GM23338 (cell line): ENCODE measurements at regions not wholly inside any gene's neighbourhood (a gene's known extent, or its start where the extent isn't known, plus 50 kb on each side); places are given as distances from the start of the nearest gene placed in this dataset.
A peak's percentile ranks its signal among the peaks of the same experiment; 100 is the strongest.

Source experiments
- ATAC-seq: fragments of 200-7000 bp; cut with Tn5 transposase; 3 replicates; pipeline ENCODE4 v1.9.1; 2020
- DNase-seq: peaks from one replicate; pipeline ENCODE4 v3.0.0-alpha.2; 2015; ENCODE audit warnings: low spot score
- H2AFZ ChIP-seq: fragments of 200-600 bp; sonication (generic); 2 replicates; pipeline ENCODE4 v1.8.0; 2016; ENCODE audit warnings: antibody characterized with exemption, mild to moderate bottlenecking, moderate library complexity
- H3F3A ChIP-seq: fragments of 200-600 bp; sonication (generic); replicated peaks from 2 replicates; pipeline ENCODE4 v1.8.0; 2017; ENCODE audit warnings: antibody characterized with exemption, mixed run types, low read depth
- H3K27ac ChIP-seq: fragments of 200-600 bp; sonication (generic); 2 replicates; pipeline ENCODE4 v1.6.1; 2016; ENCODE audit warnings: low read depth
- H3K27me3 ChIP-seq: fragments of 200-600 bp; sonication (generic); 2 replicates; pipeline ENCODE4 v1.8.0; 2016; ENCODE audit warnings: mild to moderate bottlenecking, mixed run types, moderate library complexity; ENCODE audit not compliant: insufficient read depth
- H3K36me3 ChIP-seq: fragments of 200-600 bp; sonication (generic); 2 replicates; pipeline ENCODE4 v1.8.0; 2016; ENCODE audit warnings: mild to moderate bottlenecking; ENCODE audit not compliant: insufficient read depth
- H3K4me1 ChIP-seq: fragments of 200-600 bp; sonication (generic); 2 replicates; pipeline ENCODE4 v1.8.0; 2016; ENCODE audit warnings: mild to moderate bottlenecking, moderate library complexity; ENCODE audit not compliant: insufficient read depth
- H3K4me2 ChIP-seq: fragments of 200-600 bp; sonication (generic); 2 replicates; pipeline ENCODE4 v1.7.1; 2017; ENCODE audit warnings: mixed run types
- H3K4me3 ChIP-seq: fragments of 200-600 bp; sonication (generic); 2 replicates; pipeline ENCODE4 v1.6.1; 2016; ENCODE audit warnings: mixed run types
- H3K79me2 ChIP-seq: fragments of 200-600 bp; sonication (generic); replicated peaks from 2 replicates; pipeline ENCODE4 v1.8.0; 2017; ENCODE audit warnings: mild to moderate bottlenecking; ENCODE audit not compliant: insufficient read depth
- H3K9me2 ChIP-seq: fragments of 200-600 bp; sonication (generic); 2 replicates; pipeline ENCODE4 v1.8.0; 2017; ENCODE audit not compliant: insufficient read depth
- H4K20me1 ChIP-seq: fragments of 200-600 bp; sonication (generic); replicated peaks from 2 replicates; pipeline ENCODE4 v1.8.0; 2017; ENCODE audit warnings: mild to moderate bottlenecking; ENCODE audit not compliant: insufficient read depth
- H3K27ac Mint-ChIP-seq: 2 replicates; pipeline ENCODE4 v1.8.0; 2020; ENCODE audit warnings: inconsistent platforms, mild to moderate bottlenecking, moderate library complexity, mixed read lengths
- H3K27me3 Mint-ChIP-seq: 3 replicates; pipeline ENCODE4 v1.8.0; 2022; ENCODE audit warnings: low read depth, mild to moderate bottlenecking, moderate library complexity, mixed read lengths, inconsistent platforms; ENCODE audit not compliant: insufficient read depth, poor library complexity
- H3K36me3 Mint-ChIP-seq: 3 replicates; pipeline ENCODE4 v1.8.0; 2021; ENCODE audit warnings: low read depth, mild to moderate bottlenecking, inconsistent platforms, moderate library complexity, mixed read lengths
- H3K4me1 Mint-ChIP-seq: 3 replicates; pipeline ENCODE4 v1.8.0; 2020; ENCODE audit warnings: mild to moderate bottlenecking, inconsistent platforms, mixed read lengths
- H3K4me3 Mint-ChIP-seq: 3 replicates; pipeline ENCODE4 v1.8.0; 2021; ENCODE audit warnings: moderate library complexity, mild to moderate bottlenecking, inconsistent platforms, mixed read lengths
- H3K9me3 Mint-ChIP-seq: 3 replicates; pipeline ENCODE4 v1.8.0; 2020; ENCODE audit warnings: moderate library complexity, mild to moderate bottlenecking, inconsistent platforms, mixed read lengths
- ETS1 ChIP-seq: IDR thresholded peaks from 2 replicates; pipeline ENCODE4 v1.6.1; 2016; ENCODE audit warnings: antibody characterized with exemption
- EZH2phosphoT487 ChIP-seq: fragments of 200-600 bp; sonication (generic); IDR thresholded peaks from one replicate; pipeline ENCODE4 v1.8.1; 2018; ENCODE audit warnings: antibody characterized with exemption; ENCODE audit not compliant: unreplicated experiment
- NANOG ChIP-seq: IDR thresholded peaks from 2 replicates; pipeline ENCODE4 v1.6.1; 2016; ENCODE audit warnings: antibody characterized with exemption, borderline replicate concordance
- REST ChIP-seq: IDR thresholded peaks from one replicate; pipeline ENCODE4 v1.6.1; 2018; ENCODE audit warnings: antibody characterized with exemption; ENCODE audit not compliant: unreplicated experiment
- ZNF114 ChIP-seq: fragments of 250-450 bp; sonication (Bioruptor Pico); IDR thresholded peaks from 2 replicates; pipeline ENCODE4 v1.5.0; 2020; ENCODE audit warnings: mild to moderate bottlenecking, moderate library complexity
- ZNF331 ChIP-seq: fragments of 250-450 bp; sonication (Bioruptor Pico); IDR thresholded peaks from 2 replicates; pipeline ENCODE4 v1.5.0; 2020; ENCODE audit warnings: low read depth, mild to moderate bottlenecking, moderate library complexity
- TF ChIP-seq, protein P1 (sequence below): fragments of 250-450 bp; sonication (Bioruptor Pico); IDR thresholded peaks from 2 replicates; pipeline ENCODE4 v1.5.0; 2020; ENCODE audit warnings: mild to moderate bottlenecking, moderate library complexity
- TF ChIP-seq, protein P2 (sequence below), 2 experiments: fragments of 200-600 bp in 1 of 2; sonication (generic) in 1 of 2; conservative IDR thresholded peaks; 2 replicates each; pipeline versions ENCODE4 v1.5.1 to v1.6.1; 2016 to 2017; ENCODE audit warnings: antibody characterized with exemption in 2 of 2, low read depth in 2 of 2, mild to moderate bottlenecking in 2 of 2, moderate library complexity in 1 of 2

DNA sequence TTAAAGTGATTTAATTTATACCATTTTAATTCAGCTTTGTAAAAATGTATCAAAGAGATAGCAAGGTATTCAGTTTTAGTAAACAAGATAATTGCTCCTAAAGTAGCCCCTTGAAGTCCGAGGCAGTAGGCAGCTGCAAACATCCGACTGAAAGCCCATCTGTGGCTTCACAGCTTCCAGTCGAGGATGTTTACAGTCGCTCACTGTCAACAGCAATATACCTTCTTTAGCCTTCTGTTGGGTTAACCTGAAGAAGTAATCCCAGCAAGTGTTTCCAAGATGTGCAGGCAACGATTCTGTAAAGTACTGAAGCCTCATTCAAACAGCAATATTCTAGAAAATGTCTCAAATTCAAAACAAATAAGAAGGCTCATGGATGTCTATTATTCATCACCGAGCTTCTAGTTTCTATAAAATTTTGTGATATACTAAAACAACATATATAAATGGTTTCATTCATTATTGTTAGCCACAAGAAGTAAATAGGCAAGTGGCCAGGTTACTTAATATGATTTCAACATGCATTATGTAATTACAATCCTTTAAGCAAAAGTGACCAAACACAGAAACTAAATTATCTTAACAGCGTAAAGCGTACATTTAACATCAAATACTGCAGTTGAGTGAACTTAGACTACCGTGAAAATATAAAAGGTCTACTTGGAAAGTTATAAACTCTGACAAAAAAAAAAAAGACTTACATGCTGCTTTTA is 115.0 kb downstream of the OGFRL1 start:
- H3K4me1 Mint-ChIP-seq = peaks cover 43% of the 10 kb centered on the region
- no peaks in the 10 kb centered on the region for H3K79me2 ChIP-seq
- H3K4me3 ChIP-seq = no peak overlapping the region
- H3K9me3 Mint-ChIP-seq = no peaks in the 10 kb centered on the region
- TF ChIP-seq, protein P1, sequence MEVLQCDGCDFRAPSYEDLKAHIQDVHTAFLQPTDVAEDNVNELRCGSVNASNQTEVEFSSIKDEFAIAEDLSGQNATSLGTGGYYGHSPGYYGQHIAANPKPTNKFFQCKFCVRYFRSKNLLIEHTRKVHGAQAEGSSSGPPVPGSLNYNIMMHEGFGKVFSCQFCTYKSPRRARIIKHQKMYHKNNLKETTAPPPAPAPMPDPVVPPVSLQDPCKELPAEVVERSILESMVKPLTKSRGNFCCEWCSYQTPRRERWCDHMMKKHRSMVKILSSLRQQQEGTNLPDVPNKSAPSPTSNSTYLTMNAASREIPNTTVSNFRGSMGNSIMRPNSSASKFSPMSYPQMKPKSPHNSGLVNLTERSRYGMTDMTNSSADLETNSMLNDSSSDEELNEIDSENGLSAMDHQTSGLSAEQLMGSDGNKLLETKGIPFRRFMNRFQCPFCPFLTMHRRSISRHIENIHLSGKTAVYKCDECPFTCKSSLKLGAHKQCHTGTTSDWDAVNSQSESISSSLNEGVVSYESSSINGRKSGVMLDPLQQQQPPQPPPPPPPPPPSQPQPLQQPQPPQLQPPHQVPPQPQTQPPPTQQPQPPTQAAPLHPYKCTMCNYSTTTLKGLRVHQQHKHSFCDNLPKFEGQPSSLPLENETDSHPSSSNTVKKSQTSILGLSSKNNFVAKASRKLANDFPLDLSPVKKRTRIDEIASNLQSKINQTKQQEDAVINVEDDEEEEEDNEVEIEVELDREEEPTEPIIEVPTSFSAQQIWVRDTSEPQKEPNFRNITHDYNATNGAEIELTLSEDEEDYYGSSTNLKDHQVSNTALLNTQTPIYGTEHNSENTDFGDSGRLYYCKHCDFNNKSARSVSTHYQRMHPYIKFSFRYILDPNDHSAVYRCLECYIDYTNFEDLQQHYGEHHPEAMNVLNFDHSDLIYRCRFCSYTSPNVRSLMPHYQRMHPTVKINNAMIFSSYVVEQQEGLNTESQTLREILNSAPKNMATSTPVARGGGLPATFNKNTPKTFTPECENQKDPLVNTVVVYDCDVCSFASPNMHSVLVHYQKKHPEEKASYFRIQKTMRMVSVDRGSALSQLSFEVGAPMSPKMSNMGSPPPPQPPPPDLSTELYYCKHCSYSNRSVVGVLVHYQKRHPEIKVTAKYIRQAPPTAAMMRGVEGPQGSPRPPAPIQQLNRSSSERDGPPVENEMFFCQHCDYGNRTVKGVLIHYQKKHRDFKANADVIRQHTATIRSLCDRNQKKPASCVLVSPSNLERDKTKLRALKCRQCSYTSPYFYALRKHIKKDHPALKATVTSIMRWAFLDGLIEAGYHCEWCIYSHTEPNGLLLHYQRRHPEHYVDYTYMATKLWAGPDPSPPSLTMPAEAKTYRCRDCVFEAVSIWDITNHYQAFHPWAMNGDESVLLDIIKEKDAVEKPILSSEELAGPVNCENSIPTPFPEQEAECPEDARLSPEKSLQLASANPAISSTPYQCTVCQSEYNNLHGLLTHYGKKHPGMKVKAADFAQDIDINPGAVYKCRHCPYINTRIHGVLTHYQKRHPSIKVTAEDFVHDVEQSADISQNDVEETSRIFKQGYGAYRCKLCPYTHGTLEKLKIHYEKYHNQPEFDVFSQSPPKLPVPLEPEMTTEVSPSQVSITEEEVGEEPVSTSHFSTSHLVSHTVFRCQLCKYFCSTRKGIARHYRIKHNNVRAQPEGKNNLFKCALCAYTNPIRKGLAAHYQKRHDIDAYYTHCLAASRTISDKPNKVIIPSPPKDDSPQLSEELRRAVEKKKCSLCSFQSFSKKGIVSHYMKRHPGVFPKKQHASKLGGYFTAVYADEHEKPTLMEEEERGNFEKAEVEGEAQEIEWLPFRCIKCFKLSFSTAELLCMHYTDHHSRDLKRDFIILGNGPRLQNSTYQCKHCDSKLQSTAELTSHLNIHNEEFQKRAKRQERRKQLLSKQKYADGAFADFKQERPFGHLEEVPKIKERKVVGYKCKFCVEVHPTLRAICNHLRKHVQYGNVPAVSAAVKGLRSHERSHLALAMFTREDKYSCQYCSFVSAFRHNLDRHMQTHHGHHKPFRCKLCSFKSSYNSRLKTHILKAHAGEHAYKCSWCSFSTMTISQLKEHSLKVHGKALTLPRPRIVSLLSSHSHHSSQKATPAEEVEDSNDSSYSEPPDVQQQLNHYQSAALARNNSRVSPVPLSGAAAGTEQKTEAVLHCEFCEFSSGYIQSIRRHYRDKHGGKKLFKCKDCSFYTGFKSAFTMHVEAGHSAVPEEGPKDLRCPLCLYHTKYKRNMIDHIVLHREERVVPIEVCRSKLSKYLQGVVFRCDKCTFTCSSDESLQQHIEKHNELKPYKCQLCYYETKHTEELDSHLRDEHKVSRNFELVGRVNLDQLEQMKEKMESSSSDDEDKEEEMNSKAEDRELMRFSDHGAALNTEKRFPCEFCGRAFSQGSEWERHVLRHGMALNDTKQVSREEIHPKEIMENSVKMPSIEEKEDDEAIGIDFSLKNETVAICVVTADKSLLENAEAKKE (CRISPR knock-in tag) = no peak
- TF ChIP-seq EZH2phosphoT487 = no peak
- TF ChIP-seq ETS1 = no peak
- TF ChIP-seq, protein P2, sequence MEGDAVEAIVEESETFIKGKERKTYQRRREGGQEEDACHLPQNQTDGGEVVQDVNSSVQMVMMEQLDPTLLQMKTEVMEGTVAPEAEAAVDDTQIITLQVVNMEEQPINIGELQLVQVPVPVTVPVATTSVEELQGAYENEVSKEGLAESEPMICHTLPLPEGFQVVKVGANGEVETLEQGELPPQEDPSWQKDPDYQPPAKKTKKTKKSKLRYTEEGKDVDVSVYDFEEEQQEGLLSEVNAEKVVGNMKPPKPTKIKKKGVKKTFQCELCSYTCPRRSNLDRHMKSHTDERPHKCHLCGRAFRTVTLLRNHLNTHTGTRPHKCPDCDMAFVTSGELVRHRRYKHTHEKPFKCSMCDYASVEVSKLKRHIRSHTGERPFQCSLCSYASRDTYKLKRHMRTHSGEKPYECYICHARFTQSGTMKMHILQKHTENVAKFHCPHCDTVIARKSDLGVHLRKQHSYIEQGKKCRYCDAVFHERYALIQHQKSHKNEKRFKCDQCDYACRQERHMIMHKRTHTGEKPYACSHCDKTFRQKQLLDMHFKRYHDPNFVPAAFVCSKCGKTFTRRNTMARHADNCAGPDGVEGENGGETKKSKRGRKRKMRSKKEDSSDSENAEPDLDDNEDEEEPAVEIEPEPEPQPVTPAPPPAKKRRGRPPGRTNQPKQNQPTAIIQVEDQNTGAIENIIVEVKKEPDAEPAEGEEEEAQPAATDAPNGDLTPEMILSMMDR (conservative IDR thresholded peaks at IDR 0.05; ENCODE audit: low read depth in 2 of 2) = no peak
- no peak for TF ChIP-seq ZNF331 (CRISPR knock-in tag)
- no peak for TF ChIP-seq NANOG
- no peak for TF ChIP-seq ZNF114 (CRISPR knock-in tag)
- no peak for TF ChIP-seq REST
- no peak overlapping the region for H3K4me3 Mint-ChIP-seq
- DNase-seq = peak; percentile 45
- H3F3A ChIP-seq = no peaks in the 10 kb centered on the region
- no peak overlapping the region for H3K27ac ChIP-seq
- peak; percentile 38; the same call in 2 of the 3 replicates for ATAC-seq
- H3K27me3 ChIP-seq = no peaks in the 10 kb centered on the region
- H2AFZ ChIP-seq = no peak overlapping the region
- H3K36me3 ChIP-seq = no peaks in the 10 kb centered on the region
- H3K4me2 ChIP-seq = peak overlapping the region; percentile 62
- no peaks in the 10 kb centered on the region for H4K20me1 ChIP-seq
- peaks cover 40% of the 10 kb centered on the region for H3K4me1 ChIP-seq
- H3K27ac Mint-ChIP-seq = no peak overlapping the region
- H3K9me2 ChIP-seq = no peaks in the 10 kb centered on the region
- no peaks in the 10 kb centered on the region for H3K36me3 Mint-ChIP-seq
- H3K27me3 Mint-ChIP-seq = peaks cover 4% of the 10 kb centered on the region
